ENCODE measurements at regions not wholly inside any gene's neighbourhood (a gene's known extent, or its start where the extent isn't known, plus 50 kb on each side); places are given as distances from the start of the nearest gene placed in this dataset.

- Histone ChIP-seq H4K91ac (replicated peaks; ENCODE audit: insufficient read length, low read length) (no peak overlapping the region), H3K23ac (ENCODE audit: insufficient read length) (no peak overlapping the region), H3K23me2 (ENCODE audit: low read depth, low read length) (no peaks in the 10 kb centered on the region), H3K4ac (replicated peaks; ENCODE audit: insufficient read length, low read depth, low read length) (no peak overlapping the region), H3K36me3 (ENCODE audit: control insufficient read depth in 2 of 4, insufficient read depth in 4 of 4, low read length in 3 of 4) (no peaks in the 10 kb centered on the region), H2BK120ac (replicated peaks; ENCODE audit: low read depth, low read length) (no peak overlapping the region), H3K9ac (replicated peaks in 1 of 4; ENCODE audit: extremely low read depth in 1 of 4, low read depth in 3 of 4, low read length in 3 of 4) (no peak overlapping the region), H2AFZ (ENCODE audit: low read length) (no peak overlapping the region), H3K9me3 (ENCODE audit: insufficient read depth in 2 of 2, low read depth in 1 of 2, low read length in 1 of 2) (no peaks in the 10 kb centered on the region), H3K14ac (ENCODE audit: insufficient read length) (no peak overlapping the region), H2BK20ac (ENCODE audit: low read length) (no peak overlapping the region), H4K20me1 (replicated peaks in 1 of 2; ENCODE audit: control insufficient read depth in 1 of 2, insufficient read depth in 2 of 2, low read length in 2 of 2) (no peaks in the 10 kb centered on the region), H3K79me2 (ENCODE audit: control insufficient read depth in 1 of 2, insufficient read depth in 2 of 2, low read length in 2 of 2) (no peaks in the 10 kb centered on the region), H3K27me3 (replicated peaks in 1 of 4; ENCODE audit: control insufficient read depth in 3 of 4, extremely low read depth in 1 of 4, insufficient read depth in 3 of 4, low read length in 3 of 4) (no peaks in the 10 kb centered on the region), H2BK12ac (ENCODE audit: low read depth, low read length) (no peak overlapping the region), H3K27ac (ENCODE audit: low read depth, low read length) (no peak overlapping the region), H3K4me3 (ENCODE audit: extremely low read depth in 1 of 4, insufficient read depth in 2 of 4, low read depth in 3 of 4, low read length in 4 of 4) (no peak overlapping the region), H2BK15ac (ENCODE audit: low read length) (no peak overlapping the region), H3K18ac (ENCODE audit: extremely low read depth, low read length) (no peak overlapping the region), H2BK5ac (ENCODE audit: low read depth, low read length) (no peak overlapping the region), H3K4me2 (ENCODE audit: insufficient read depth in 1 of 2, low read depth in 2 of 2, low read length in 2 of 2) (no peak overlapping the region), H3K79me1 (ENCODE audit: low read depth, low read length) (no peaks in the 10 kb centered on the region), H3K4me1 (replicated peaks in 1 of 4; ENCODE audit: control insufficient read depth in 3 of 4, insufficient read depth in 4 of 4, low read length in 3 of 4) (no peaks in the 10 kb centered on the region), H3K56ac (replicated peaks; ENCODE audit: insufficient read length, low read depth, low read length) (no peak overlapping the region), H4K8ac (ENCODE audit: extremely low read depth, insufficient read depth, low read length) (no peak overlapping the region), H2AK5ac (ENCODE audit: low read depth, low read length) (no peak overlapping the region), H4K5ac (ENCODE audit: insufficient read length, low read depth, low read length) (no peak overlapping the region)
- DNase-seq (ENCODE audit: low read depth in 1 of 2, low spot score in 2 of 2) (no peak), FAIRE-seq (no peak)
- CTCF ChIA-PET (ENCODE audit: partially characterized antibody): no interaction called here
- 88% methylated on average over 3 of the region's 3 CpGs; no CpG with 5 or more reads in 1 of the 2 experiments for WGBS, 2 experiments (ENCODE audit: extremely low coverage in 1 of 2, insufficient coverage in 1 of 2, insufficient read length in 1 of 2, insufficient replicate concordance in 2 of 2, low coverage in 1 of 2, low lambda C conversion rate in 2 of 2, missing lambda C conversion rate in 1 of 2)
- POLR2A ChIA-PET (ENCODE audit: partially characterized antibody): no interaction called here
- TF ChIP-seq CHD1 (IDR thresholded peaks at IDR 0.05; ENCODE audit: low read depth, low read length) (no peak), SUZ12 (IDR thresholded peaks at IDR 0.05; ENCODE audit: low read length) (no peak), NANOG (IDR thresholded peaks at IDR 0.05; ENCODE audit: insufficient read depth, low read depth, low read length, poor library complexity, severe bottlenecking) (no peak), TBP (IDR thresholded peaks at IDR 0.05; ENCODE audit: low read depth, low read length) (no peak), SP1 (IDR thresholded peaks at IDR 0.05; ENCODE audit: low read depth, low read length) (no peak)
Observed at GRCh38 chr6:91572878-91573277, 986.0 kb upstream of the MAP3K7 start.

Measured in H1 (cell line).